ENCODE measurements at regions not wholly inside any gene's neighbourhood (a gene's known extent, or its start where the extent isn't known, plus 50 kb on each side); places are given as distances from the start of the nearest gene placed in this dataset.

DNA sequence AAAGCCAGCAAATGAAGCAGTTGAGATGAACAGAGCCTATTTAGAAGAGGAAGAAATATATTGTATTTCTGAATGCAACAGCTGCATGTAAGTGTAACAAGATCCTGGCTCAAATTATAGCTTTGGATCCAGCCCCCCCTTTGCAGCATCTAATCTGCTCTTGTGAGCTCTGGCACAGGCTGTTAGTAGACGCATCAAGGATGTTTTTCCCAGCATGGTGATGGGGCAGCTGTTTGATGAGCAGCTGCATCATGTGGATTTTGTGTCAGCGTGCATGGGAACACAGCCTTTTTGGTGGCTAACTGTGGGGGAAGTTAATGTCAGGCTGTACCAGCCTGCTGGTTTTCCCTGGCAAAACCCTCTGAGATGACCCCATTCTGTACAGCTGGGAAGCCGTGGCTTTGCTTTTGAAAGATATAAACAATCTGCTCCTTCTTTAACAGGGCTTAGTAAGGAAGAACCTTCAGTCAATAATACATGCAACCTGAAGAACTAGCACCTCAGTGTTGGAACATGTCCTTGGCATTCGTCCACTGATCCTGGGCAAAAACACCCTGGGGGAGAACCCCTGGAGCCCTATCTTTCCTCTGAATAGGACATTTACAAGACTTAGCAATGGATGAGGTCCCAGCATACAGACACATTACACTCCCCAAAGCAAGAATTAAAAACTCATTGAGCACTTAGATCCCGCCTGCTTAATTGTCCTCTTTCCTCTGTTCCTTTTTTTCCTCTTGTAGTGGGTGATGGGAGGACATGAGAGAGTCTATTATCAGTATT, 70.6 kb downstream of the NPS start:
- TF ChIP-seq POLR2A (IDR thresholded peaks at IDR 0.05; ENCODE audit: low read depth, low read length) (no peak), SPI1 (IDR thresholded peaks at IDR 0.05; ENCODE audit: low read depth, low read length) (no peak)
